GM21717 (cell line): ENCODE measurements at regions not wholly inside any gene's neighbourhood (a gene's known extent, or its start where the extent isn't known, plus 50 kb on each side); places are given as distances from the start of the nearest gene placed in this dataset.
"Not testable (repeated sequence)": the region's sequence is repeated elsewhere in the genome, so short reads cannot be mapped to it uniquely, and the experiment has no call there.

ENCODE experiments used
- ATAC-seq: cut with Tn5 transposase; IDR thresholded peaks from one replicate; pipeline ENCODE4 v1.9.1; 2021; ENCODE audit warnings: mild to moderate bottlenecking, moderate library complexity; ENCODE audit not compliant: unreplicated experiment

- ATAC-seq = no peak
Measured at GRCh38 chr13:107827840-107828549, 387.3 kb downstream of the LIG4 start.

GRCh38 chr13:107824635-107825034 lies 390.7 kb downstream of the LIG4 start:
- ATAC-seq = no peak

DNA sequence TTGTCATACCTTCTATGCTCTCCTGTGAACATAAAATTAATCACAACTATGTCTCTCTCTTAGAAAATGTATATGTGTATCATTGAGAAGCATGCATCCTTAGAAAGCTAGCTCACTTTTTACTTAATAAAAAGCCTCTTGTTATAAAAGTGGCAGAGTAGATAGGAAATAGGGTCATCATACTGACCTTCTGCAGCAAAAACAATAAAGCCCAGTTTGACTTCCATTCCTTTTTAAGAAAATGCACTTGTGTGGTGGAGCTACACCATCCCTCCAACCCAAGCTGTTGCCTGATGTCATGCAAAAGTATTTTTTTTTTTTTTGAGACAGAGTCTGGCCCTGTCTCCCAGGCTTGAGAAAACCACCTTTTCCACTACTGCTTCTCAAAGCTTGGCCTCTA lies 393.3 kb downstream of the LIG4 start:
- ATAC-seq = no peak

GRCh38 chr13:107821492-107821891 lies 393.8 kb downstream of the LIG4 start:
- ATAC-seq = no peak

DNA sequence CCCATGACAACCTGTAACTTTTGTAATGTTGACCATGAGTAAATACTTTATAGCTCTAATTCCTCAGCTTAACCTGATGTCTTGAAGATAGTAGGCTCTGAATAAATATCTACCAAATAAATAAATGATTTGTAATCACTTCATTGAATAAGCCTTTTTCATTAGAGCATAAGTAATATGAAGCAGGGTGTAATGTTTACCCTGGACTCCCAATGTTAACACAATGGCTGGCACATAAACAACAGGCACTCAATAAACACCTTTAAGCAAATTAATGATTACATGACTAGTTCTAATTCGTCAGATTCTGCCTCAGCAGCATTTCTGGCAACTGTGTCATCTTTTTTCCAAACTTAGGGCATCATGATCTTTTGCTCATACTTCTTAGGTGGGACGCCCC lies 396.3 kb downstream of the LIG4 start:
- no peak for ATAC-seq

DNA sequence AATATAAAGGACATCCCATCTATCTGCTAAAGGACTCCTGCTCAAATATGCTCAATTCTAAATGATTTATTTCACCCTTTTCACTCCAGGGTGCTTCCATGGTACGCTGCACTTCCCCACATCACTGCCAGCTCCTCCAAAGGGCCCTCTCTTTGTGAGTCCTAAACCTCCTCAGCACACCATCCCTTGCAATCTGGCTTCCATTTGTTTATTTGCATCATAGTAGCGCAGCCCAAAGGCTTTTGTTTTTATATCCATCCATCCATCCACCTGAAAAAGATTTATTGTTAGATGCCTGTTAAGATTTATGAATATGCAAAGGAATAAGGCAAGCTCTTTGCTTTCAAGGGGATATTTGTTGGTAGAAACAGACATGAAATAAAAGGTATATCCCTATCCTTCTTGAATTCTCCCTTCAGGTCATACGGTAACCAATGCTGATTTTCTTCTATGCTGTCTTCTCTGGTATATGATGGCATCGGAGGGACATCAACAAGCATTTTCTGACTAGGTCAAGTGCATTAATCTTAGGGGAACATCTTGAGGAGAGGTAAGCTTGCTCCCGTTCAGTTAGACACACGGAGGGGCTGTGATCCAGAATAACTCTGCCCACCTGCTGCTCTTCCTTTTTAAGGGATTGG lies 397.6 kb downstream of the LIG4 start:
- ATAC-seq = no peak

DNA sequence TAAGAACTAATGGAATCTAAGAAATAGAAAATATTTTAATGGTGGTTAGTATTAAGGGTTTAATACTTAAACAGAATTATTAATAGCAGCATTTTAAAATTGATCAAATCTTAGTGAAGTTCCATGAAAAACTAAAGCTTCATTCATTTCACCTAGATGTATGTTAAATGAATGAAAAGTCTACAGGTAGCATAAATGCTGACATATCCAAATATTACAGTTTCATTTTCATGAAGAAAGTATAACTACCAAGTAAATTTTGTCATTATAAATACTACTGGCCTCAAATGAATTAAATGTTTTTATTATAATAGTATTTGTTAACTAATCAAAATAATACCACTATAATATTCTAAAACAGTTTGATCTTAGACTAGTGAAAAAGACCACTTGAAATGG lies 403.3 kb downstream of the LIG4 start:
- ATAC-seq = no peak

DNA sequence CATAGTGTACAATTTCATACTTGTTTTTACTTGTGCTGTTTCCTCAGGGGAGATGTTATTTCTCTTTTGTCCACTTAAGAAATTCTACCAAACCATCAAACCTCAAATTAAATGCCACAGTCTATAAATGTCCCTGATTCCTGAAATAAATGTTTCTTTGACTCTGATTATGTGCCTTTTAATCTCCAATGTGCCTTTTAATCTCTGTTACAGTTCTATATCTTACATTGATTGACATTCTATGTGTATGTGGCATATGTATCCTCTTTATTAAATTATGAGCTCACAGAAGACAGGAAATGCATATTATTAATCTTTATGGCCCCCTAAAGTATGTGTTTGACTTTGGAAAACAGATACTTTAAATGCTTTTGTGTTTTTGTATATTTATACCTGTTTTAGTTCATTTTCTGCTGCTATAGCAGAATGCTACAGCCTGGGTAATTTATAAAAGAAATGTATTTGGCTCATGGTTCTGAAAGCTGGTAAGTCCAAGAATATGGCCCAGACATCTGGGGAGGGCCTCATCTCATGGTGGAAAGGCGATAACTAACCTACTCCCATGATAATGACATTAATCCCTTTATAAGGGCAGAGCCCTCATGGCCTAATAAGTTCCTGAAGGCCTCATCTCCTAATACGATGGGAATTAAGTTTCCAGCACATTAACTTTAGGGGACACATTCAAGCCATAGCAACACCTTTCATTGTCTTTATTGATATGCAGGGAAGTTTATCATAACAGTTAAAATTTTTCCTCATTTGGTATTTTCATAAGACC lies 403.9 kb downstream of the LIG4 start:
- no peak for ATAC-seq

DNA sequence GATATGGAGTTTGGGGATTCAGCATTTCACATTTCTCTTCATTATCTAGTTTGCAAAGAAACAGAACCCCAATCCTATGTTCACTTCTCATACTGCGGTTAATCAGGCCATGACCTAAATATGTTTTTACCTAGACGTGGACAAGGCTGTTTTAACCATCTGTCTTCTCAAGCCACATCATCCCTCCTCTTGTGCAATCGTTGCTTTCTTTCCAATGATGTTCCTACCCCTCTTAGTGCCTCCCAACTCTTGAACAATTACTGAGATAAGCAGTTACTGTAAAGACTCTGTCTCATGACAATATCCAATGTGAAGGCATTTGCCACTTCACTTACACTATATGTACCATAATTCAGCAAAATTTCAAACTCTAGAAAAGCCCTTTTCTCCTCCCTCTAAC lies 406.2 kb downstream of the LIG4 start:
- ATAC-seq = no peak

GRCh38 chr13:107808389-107808788 lies 406.9 kb downstream of the LIG4 start:
- no peak for ATAC-seq

DNA sequence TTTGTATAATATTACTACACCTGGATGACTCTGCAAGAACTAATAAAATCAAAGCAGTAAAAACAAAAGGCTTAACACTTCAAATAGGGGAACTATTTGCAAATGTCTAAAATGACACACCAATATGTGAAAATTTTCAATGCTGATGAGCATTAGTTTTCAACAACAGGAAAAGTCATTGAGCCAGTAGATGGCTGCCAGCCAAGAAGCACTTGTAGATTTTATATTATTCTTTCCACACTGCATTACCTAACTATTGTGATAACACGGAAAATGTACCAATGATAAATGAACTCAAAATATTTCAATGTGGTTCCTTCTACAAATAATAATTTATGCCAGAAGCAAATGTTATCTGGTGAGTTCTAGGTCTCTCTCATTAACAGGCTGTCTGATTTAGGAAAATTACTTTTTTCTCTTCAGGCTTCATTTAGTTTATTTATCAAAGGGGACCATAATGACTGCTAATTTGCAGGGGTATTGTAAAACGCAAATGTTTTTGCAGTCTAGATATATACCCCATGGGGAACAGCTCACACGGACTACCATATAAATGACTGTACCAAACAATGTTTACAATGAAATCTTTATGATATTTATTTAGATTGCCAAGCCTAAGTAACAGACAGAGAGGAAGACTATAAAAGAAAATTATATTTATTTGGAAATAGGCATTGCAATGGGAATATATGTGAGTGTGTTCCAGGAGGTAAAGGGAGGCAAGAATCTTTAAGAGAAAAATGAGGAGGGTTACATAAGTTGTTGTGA lies 407.8 kb downstream of the LIG4 start:
- ATAC-seq = no peak

GRCh38 chr13:107806726-107807125 lies 408.6 kb downstream of the LIG4 start:
- no peak for ATAC-seq

DNA sequence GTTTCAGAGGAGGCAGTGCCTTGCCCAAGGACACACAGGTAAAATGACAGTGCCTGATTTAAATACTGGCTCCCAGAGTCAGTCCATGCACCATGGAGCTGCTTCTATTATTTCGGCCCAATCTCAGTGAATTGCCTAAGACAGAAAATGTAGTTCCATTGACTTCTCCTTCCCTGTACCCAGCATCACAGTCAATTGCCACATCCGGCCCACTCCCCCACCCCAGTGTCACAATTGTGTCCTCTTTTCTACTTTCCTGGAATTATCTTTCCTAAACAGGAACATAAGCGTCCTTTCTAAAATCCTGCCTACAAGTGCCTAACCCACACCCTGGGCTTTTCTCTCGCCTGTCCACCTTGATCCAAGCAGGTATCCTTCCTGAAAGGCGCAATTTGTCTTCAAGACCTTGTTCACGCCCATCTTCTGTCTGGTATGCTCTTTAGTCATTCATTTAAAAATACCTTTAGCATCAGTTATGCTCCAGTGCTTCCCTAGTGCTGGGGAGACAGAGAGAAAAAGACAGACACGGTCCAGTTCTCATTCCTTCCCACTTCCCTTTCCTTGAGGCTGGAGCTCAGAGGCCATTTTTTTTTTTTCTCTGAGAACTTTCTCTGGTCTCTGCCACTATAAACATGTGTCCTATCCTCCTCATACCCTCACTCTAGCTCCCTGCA lies 411.4 kb downstream of the LIG4 start:
- no peak for ATAC-seq

DNA sequence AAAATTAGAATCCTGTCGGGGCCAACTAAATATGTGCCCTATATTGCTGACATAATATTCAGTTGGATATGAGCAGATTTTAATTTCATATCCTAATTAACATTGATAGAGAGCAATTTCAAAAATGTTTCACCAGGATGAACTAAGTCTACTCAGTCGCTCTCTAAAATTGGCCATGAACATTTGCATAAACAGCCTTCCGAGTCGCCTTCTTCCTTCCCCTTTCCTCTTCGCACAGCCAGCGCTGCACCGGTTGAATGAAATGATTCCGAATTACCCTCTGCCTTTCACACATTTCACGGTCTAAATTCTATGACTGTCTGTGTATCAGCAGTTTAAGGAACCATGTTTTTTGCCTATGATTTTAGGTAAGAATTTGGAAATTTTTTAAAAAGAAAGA lies 413.7 kb downstream of the LIG4 start:
- ATAC-seq = no peak

- ATAC-seq = no peak
Measured at GRCh38 chr13:107799001-107799400, 416.3 kb downstream of the LIG4 start.

DNA sequence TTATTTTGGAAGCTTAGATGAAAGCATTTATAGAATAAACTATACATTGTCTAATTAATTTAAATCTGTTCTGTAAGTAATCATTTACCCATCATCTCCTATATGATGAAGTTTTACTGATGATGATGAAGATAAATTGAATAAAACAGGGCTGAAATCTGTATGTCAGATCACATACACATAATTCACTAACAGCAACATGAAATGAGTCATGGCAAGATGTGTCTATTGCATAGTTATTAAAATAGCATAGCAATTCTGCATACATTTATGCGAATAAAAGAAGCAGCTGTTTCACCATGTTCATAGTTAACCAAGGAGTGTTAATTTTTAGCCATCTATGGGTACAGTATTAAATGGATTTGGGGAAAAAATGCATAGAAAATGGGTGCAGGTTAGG lies 424.9 kb downstream of the LIG4 start:
- ATAC-seq = no peak

DNA sequence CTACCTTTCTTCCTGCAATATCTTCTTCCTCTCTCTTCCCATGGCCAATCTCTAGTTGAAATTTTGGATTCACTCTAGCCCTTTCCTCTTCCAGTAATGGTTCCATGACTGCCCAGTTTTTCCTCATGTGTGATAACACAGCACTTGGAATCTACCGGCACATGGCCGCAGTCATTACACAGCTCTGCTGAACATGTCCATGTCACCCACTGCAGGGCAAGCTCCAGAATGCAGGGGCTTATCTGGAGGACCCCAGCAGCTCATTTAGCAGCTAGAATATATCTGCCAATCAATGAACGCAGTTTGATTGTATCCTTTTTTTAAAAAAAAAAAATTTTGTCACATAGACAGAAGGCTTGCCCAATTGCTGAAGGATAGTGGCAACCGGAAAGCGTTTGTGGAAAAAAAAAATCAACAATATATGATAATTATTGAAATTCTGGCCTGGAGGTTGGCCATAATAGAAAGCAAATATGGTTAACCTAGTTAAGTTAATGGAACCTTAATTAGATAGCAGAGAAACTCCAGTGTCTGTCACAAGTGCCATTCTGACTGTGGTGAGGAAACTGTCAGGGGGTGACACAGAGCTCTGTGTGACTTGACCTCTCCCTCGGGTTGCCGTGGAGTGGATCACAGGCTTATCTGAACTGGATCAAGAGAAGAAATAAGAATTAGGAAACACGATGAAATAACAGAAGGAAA lies 426.7 kb downstream of the LIG4 start:
- no peak for ATAC-seq

DNA sequence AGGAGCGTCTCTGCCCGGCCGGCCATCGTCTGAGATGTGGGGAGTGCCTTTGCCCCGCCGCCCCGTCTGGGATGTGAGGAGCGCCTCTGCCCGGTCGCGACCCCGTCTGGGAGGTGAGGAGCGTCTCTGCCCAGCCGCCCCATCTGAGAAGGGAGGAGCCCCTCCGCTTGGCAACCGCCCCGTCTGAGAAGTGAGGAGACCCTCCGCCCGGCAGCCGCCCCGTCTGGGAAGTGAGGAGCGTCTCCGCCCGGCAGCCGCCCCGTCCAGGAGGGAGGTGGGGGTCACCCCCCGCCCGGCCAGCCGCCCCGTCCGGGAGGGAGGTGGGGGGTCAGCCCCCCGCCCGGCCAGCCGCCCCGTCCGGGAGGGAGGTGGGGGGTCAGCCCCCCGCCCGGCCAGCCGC lies 432.7 kb downstream of the LIG4 start:
- not testable (repeated sequence) for ATAC-seq

GRCh38 chr13:107778094-107778493 lies 437.2 kb downstream of the LIG4 start:
- no peak for ATAC-seq

GRCh38 chr13:107770541-107770940 lies 444.8 kb downstream of the LIG4 start:
- no peak for ATAC-seq
